Ishikawa (cell line): ENCODE measurements at regions not wholly inside any gene's neighbourhood (a gene's known extent, or its start where the extent isn't known, plus 50 kb on each side); places are given as distances from the start of the nearest gene placed in this dataset.

ENCODE experiments used
- CEBPB ChIP-seq: IDR thresholded peaks from 2 replicates; pipeline ENCODE4 v1.6.1; 2012
- CREB1 ChIP-seq: IDR thresholded peaks from 2 replicates; pipeline ENCODE4 v1.6.1; 2012; ENCODE audit warnings: low read depth
- EGR1 ChIP-seq: IDR thresholded peaks from 2 replicates; pipeline ENCODE4 v1.6.1; 2012
- EP300 ChIP-seq: IDR thresholded peaks from 2 replicates; pipeline ENCODE4 v1.6.1; 2012; ENCODE audit warnings: borderline replicate concordance
- FOXM1 ChIP-seq: IDR thresholded peaks from 2 replicates; pipeline ENCODE4 v1.6.1; 2012; ENCODE audit warnings: low read depth, borderline replicate concordance
- NFIC ChIP-seq: IDR thresholded peaks from 2 replicates; pipeline ENCODE4 v1.6.1; 2012
- RAD21 ChIP-seq: IDR thresholded peaks from 2 replicates; pipeline ENCODE4 v1.6.1; 2012; ENCODE audit warnings: low read depth
- TAF1 ChIP-seq: IDR thresholded peaks from 2 replicates; pipeline ENCODE4 v1.6.1; 2012; ENCODE audit warnings: low read depth, mild to moderate bottlenecking
- TCF12 ChIP-seq: IDR thresholded peaks from 2 replicates; pipeline ENCODE4 v1.6.1; 2012; ENCODE audit warnings: low read depth
- TEAD4 ChIP-seq: IDR thresholded peaks from 2 replicates; pipeline ENCODE4 v1.6.1; 2012
- YY1 ChIP-seq: IDR thresholded peaks from 2 replicates; pipeline ENCODE4 v1.6.1; 2012; ENCODE audit warnings: low read depth
- ZBTB7A ChIP-seq: IDR thresholded peaks from 2 replicates; pipeline ENCODE4 v1.6.1; 2012; ENCODE audit warnings: low read depth
- TF ChIP-seq, protein P1 (sequence below): IDR thresholded peaks from 2 replicates; pipeline ENCODE4 v1.6.1; 2012
- TF ChIP-seq, protein P2 (sequence below): IDR thresholded peaks from 2 replicates; pipeline ENCODE4 v1.6.1; 2012; ENCODE audit warnings: low read depth, mild to moderate bottlenecking
- TF ChIP-seq, protein P3 (sequence below): IDR thresholded peaks from 2 replicates; pipeline ENCODE4 v1.6.1; 2012

DNA sequence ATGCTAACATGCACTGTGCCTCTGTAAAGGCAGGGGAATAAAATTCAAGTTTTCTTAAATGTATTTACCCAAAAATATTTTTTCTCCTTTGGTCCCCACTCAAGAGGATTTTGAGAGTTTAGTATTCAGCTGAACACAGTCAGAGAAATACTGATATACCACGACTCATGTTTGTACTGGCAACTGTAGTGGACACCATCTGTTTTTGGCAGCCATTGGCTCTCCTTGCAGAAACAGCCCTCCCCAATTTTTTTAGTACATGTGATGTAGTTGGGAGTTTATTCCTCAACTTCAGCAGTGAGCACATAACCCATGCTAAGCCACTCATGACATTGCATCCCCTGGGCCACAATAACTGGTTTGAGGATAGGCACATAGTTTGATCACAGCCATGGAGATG, 154.8 kb upstream of the POU3F1 start:
- TF ChIP-seq, protein P1, sequence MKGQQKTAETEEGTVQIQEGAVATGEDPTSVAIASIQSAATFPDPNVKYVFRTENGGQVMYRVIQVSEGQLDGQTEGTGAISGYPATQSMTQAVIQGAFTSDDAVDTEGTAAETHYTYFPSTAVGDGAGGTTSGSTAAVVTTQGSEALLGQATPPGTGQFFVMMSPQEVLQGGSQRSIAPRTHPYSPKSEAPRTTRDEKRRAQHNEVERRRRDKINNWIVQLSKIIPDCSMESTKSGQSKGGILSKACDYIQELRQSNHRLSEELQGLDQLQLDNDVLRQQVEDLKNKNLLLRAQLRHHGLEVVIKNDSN: no peak
- TF ChIP-seq, protein P2, sequence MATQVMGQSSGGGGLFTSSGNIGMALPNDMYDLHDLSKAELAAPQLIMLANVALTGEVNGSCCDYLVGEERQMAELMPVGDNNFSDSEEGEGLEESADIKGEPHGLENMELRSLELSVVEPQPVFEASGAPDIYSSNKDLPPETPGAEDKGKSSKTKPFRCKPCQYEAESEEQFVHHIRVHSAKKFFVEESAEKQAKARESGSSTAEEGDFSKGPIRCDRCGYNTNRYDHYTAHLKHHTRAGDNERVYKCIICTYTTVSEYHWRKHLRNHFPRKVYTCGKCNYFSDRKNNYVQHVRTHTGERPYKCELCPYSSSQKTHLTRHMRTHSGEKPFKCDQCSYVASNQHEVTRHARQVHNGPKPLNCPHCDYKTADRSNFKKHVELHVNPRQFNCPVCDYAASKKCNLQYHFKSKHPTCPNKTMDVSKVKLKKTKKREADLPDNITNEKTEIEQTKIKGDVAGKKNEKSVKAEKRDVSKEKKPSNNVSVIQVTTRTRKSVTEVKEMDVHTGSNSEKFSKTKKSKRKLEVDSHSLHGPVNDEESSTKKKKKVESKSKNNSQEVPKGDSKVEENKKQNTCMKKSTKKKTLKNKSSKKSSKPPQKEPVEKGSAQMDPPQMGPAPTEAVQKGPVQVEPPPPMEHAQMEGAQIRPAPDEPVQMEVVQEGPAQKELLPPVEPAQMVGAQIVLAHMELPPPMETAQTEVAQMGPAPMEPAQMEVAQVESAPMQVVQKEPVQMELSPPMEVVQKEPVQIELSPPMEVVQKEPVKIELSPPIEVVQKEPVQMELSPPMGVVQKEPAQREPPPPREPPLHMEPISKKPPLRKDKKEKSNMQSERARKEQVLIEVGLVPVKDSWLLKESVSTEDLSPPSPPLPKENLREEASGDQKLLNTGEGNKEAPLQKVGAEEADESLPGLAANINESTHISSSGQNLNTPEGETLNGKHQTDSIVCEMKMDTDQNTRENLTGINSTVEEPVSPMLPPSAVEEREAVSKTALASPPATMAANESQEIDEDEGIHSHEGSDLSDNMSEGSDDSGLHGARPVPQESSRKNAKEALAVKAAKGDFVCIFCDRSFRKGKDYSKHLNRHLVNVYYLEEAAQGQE: no peak
- TF ChIP-seq TCF12: no peak
- no peak for TF ChIP-seq YY1
- TF ChIP-seq EP300: no peak
- no peak for TF ChIP-seq TAF1
- TF ChIP-seq NFIC: no peak
- TF ChIP-seq ZBTB7A: no peak

DNA sequence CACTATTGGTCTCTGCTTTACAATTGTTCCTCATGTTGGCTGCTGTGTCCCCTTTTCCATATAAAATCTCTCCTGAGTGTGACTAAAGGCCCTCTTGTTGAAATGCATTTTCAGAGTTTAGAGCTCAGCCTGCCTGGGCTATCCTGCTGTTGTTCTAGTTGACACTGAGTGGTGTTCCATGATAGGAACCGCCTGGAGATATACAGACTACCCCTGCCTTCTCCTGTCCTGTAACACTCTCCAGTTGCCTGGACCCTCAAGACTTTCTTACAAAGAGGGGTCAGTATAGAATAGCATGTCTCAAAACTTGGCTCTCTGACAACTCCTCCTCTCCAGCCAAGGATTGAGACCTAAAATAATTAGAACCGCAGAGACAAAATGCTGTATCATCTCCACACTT, 152.0 kb upstream of the POU3F1 start:
- TF ChIP-seq TCF12 (no peak), RAD21 (no peak), NFIC (no peak), CREB1 (no peak), ZBTB7A (no peak), CEBPB (no peak), TAF1 (no peak), TEAD4 (no peak)
- TF ChIP-seq, protein P3, sequence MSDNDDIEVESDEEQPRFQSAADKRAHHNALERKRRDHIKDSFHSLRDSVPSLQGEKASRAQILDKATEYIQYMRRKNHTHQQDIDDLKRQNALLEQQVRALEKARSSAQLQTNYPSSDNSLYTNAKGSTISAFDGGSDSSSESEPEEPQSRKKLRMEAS: no peak
- TF ChIP-seq, protein P2: no peak
- TF ChIP-seq, protein P1: no peak

DNA sequence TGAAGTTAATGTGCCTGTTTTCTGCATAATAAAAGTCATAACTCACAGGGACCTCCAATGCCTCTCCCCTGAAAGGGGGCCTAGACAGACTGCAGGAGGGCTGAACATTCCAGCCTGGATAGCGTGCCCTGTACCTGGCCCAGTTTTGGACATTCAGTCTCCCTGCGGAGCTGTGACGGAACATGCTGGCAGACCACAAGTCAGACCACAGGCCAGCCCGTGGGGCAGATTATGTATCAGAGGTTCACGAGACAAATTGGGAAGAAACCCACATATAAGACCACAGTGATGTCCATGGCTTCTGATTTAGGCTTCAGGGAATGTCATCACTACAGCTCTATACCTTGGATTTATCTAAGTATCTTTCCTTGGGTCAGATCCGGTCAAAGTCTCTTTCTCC, 151.5 kb upstream of the POU3F1 start:
- TF ChIP-seq YY1: no peak
- no peak for TF ChIP-seq TAF1
- TF ChIP-seq TEAD4: no peak
- no peak for TF ChIP-seq CEBPB

DNA sequence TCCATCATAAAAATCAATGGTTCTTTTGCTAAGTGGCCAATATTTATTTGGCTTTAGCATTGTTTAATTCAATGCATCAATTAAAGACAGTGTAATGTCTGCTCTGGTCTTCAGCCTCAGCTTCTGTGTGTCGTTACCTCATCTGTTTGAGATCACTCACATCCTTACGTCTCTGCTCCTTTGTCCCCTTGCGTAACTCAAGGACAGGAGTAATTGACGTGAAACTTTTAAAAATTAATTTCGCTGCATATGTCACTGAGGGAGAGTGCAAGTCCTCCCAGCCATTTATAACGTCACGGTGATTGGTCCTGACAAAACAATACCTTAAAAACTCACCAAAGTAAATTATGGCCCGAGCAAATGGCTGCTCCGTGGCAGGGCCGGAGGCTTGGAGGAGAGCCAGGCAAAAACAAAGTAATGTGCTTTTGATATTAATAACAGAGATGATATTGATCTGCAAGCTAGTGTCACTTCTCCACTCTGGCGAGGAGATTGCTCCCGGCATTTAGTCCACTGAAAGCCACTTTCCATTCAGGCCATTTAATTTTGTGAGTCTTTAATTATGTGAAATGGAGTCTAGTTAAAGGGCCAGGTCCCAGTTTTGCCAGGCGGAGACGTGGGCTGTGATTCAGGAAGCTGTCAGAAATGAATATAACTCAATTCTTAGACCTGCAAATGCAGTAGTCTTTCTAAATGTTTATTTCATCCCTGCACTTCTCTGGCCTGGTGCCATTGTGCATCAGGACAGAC, 150.9 kb upstream of the POU3F1 start:
- TF ChIP-seq RAD21: no peak
- TF ChIP-seq TAF1: no peak
- no peak for TF ChIP-seq NFIC
- no peak for TF ChIP-seq FOXM1

DNA sequence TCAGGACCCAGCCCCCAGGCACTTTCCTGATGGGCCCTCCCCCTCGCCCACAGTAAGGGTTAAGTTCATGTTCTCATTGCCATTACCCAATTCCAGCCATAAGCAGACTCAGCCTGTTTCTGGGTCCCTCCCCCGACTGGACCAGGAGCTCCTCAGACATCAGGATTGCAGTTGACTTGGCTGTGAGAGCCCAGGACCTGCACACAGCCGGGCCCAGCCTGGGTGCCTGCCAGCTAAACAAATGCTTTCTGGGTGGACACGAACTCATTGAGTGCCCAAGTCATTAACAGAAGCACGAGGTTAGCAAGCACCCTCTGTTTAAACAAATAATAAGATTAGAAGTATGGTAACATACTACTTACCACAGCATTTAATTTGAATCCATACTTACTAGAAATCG, 147.9 kb upstream of the POU3F1 start:
- TF ChIP-seq, protein P1: no peak
- TF ChIP-seq, protein P2: no peak
- no peak for TF ChIP-seq CEBPB
- TF ChIP-seq TAF1: no peak
- TF ChIP-seq RAD21: no peak
- TF ChIP-seq FOXM1: no peak
- TF ChIP-seq CREB1: no peak
- TF ChIP-seq NFIC: no peak
- no peak for TF ChIP-seq ZBTB7A
- TF ChIP-seq YY1: no peak
- TF ChIP-seq EGR1: no peak
- TF ChIP-seq TCF12: no peak
- no peak for TF ChIP-seq EP300
- TF ChIP-seq, protein P3: no peak
